GM18507 (cell line): ENCODE measurements at regions not wholly inside any gene's neighbourhood (a gene's known extent, or its start where the extent isn't known, plus 50 kb on each side); places are given as distances from the start of the nearest gene placed in this dataset.

Experiments used
- DNase-seq: peaks from one replicate; pipeline ENCODE4 v3.0.0; 2011; ENCODE audit warnings: low read depth; ENCODE audit not compliant: insufficient read length; ENCODE audit errors: extremely low spot score
- FAIRE-seq: peaks from 2 replicates; lab custom pipeline; 2011; peaks lifted over from hg19 to GRCh38; lab: Jason Lieb, UNC

GRCh38 chr2:76469066-76469465, 758.4 kb upstream of the GCFC2 start:
- FAIRE-seq (no peak), DNase-seq (no peak)

GRCh38 chr2:76467326-76467725, 756.6 kb upstream of the GCFC2 start:
- no peak for DNase-seq
- no peak for FAIRE-seq

- no peak for DNase-seq
- no peak for FAIRE-seq
These were observed 753.6 kb upstream of the GCFC2 start for GRCh38 chr2:76464310-76464709.

- no peak for FAIRE-seq
- no peak for DNase-seq
These were observed 750.7 kb upstream of the GCFC2 start for GRCh38 chr2:76461431-76461830.

- FAIRE-seq (no peak), DNase-seq (no peak)
These were observed 745.2 kb upstream of the GCFC2 start for GRCh38 chr2:76455910-76456309.

- DNase-seq = no peak
- FAIRE-seq = no peak
These were observed 739.3 kb upstream of the GCFC2 start for GRCh38 chr2:76450024-76450475.

GRCh38 chr2:76448956-76449355, 738.2 kb upstream of the GCFC2 start:
- no peak for FAIRE-seq
- no peak for DNase-seq

- no peak for DNase-seq
- no peak for FAIRE-seq
These were observed 736.6 kb upstream of the GCFC2 start for GRCh38 chr2:76447294-76447693.

GRCh38 chr2:76446872-76447271, 736.2 kb upstream of the GCFC2 start:
- DNase-seq (no peak), FAIRE-seq (no peak)

- no peak for DNase-seq
- no peak for FAIRE-seq
These were observed 735.2 kb upstream of the GCFC2 start for GRCh38 chr2:76445880-76446279.

- no peak for DNase-seq
- FAIRE-seq = no peak
These were observed 734.0 kb upstream of the GCFC2 start for GRCh38 chr2:76444732-76445131.

- DNase-seq = no peak
- FAIRE-seq = no peak
These were observed 726.8 kb upstream of the GCFC2 start for GRCh38 chr2:76437564-76437963.

- no peak for DNase-seq
- FAIRE-seq = no peak
These were observed 718.7 kb upstream of the GCFC2 start for GRCh38 chr2:76429374-76429773.

GRCh38 chr2:76427452-76427851, 716.7 kb upstream of the GCFC2 start:
- FAIRE-seq (no peak), DNase-seq (no peak)

- DNase-seq = no peak
- FAIRE-seq = no peak
These were observed 705.1 kb upstream of the GCFC2 start for GRCh38 chr2:76415821-76416220.

GRCh38 chr2:76413436-76413835, 702.7 kb upstream of the GCFC2 start:
- FAIRE-seq (no peak), DNase-seq (no peak)

- DNase-seq (no peak), FAIRE-seq (no peak)
These were observed 695.6 kb upstream of the GCFC2 start for GRCh38 chr2:76406134-76406855.

GRCh38 chr2:76393356-76393755, 682.6 kb upstream of the GCFC2 start:
- FAIRE-seq (no peak), DNase-seq (no peak)

GRCh38 chr2:76391678-76392077, 681.0 kb upstream of the GCFC2 start:
- DNase-seq = no peak
- no peak for FAIRE-seq

- FAIRE-seq (no peak), DNase-seq (no peak)
These were observed 676.6 kb upstream of the GCFC2 start for GRCh38 chr2:76387294-76387693.

- FAIRE-seq (no peak), DNase-seq (no peak)
These were observed 675.2 kb upstream of the GCFC2 start for GRCh38 chr2:76385943-76386342.

GRCh38 chr2:76381624-76382023, 670.9 kb upstream of the GCFC2 start:
- FAIRE-seq (no peak), DNase-seq (no peak)
